ENCODE measurements at regions not wholly inside any gene's neighbourhood (a gene's known extent, or its start where the extent isn't known, plus 50 kb on each side); places are given as distances from the start of the nearest gene placed in this dataset.

DNA sequence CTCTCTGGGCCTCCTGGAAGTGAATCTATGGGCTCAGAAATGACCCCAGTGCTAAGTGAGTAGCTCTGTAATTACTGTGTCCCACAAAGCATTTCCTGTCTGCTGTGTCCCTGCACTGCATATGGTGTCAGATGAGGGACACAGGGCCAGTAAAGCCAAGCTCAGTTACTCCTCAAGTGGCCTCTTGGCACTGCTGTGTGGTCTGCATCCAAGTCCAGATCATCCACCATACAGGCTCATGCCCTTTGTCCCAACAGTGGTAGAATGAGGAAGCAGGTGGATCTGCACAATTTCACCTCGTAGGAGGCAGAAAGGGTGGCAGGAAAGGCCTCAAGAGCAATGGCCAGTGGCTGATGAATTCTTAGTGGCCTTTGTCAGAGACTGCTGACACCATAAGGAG is 146.8 kb downstream of the SOX9 start:
- H3K4me1 ChIP-seq (ENCODE audit: control insufficient read depth, insufficient read depth, low read length): no peaks in the 10 kb centered on the region
- no peaks in the 10 kb centered on the region for H3K27me3 ChIP-seq (ENCODE audit: control insufficient read depth, insufficient read depth, low read length)
- no peak overlapping the region for H3K4me3 ChIP-seq (ENCODE audit: low read length)
- H3K36me3 ChIP-seq (ENCODE audit: control insufficient read depth, insufficient read depth, low read length): no peaks in the 10 kb centered on the region
- no peaks in the 10 kb centered on the region for H3K9me3 ChIP-seq (ENCODE audit: control insufficient read depth, low read length)
- no peak overlapping the region for H3K9ac ChIP-seq (ENCODE audit: low read length)

GRCh38 chr17:72268431-72268830 is 147.6 kb downstream of the SOX9 start:
- H3K9ac ChIP-seq (ENCODE audit: low read length): no peak overlapping the region
- H3K36me3 ChIP-seq (ENCODE audit: control insufficient read depth, insufficient read depth, low read length): no peaks in the 10 kb centered on the region
- H3K4me1 ChIP-seq (ENCODE audit: control insufficient read depth, insufficient read depth, low read length): no peaks in the 10 kb centered on the region
- H3K4me3 ChIP-seq (ENCODE audit: low read length): no peak overlapping the region
- no peaks in the 10 kb centered on the region for H3K9me3 ChIP-seq (ENCODE audit: control insufficient read depth, low read length)
- no peaks in the 10 kb centered on the region for H3K27me3 ChIP-seq (ENCODE audit: control insufficient read depth, insufficient read depth, low read length)

DNA sequence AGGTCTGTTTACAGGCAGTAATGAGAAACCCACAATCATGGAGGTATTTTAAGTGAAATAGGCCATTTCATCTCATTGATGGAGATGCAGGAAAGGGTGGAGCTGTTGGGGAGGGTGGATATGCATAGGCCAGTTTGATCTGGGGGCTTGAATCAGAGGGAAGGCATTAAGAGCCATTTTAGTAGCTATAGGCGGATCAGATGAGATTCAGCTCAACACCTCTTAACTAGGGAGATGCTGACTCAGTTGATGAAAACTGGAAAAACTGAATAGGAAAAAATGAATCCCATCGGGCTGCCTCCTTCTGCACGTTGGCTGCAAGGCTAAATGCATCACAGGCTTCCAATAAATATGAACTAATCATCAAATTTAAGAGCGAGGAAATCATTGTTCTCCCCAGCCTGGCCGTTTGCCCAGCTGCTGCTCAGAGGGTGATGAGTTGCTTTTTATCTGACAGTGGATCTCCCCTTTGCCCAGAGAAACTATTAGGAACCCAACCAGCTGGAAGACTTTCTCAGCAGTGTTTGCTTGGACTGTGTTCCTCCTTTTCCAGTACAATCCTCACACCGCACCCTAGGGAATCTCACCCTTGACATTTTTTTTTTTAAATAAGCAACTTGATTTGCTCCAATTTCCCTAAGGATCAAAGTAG is 149.6 kb downstream of the SOX9 start:
- H3K36me3 ChIP-seq (ENCODE audit: control insufficient read depth, insufficient read depth, low read length): no peaks in the 10 kb centered on the region
- H3K27me3 ChIP-seq (ENCODE audit: control insufficient read depth, insufficient read depth, low read length): peaks cover 4% of the 10 kb centered on the region
- H3K9ac ChIP-seq (ENCODE audit: low read length): no peak overlapping the region
- no peaks in the 10 kb centered on the region for H3K4me1 ChIP-seq (ENCODE audit: control insufficient read depth, insufficient read depth, low read length)
- no peak overlapping the region for H3K4me3 ChIP-seq (ENCODE audit: low read length)
- H3K9me3 ChIP-seq (ENCODE audit: control insufficient read depth, low read length): no peaks in the 10 kb centered on the region

DNA sequence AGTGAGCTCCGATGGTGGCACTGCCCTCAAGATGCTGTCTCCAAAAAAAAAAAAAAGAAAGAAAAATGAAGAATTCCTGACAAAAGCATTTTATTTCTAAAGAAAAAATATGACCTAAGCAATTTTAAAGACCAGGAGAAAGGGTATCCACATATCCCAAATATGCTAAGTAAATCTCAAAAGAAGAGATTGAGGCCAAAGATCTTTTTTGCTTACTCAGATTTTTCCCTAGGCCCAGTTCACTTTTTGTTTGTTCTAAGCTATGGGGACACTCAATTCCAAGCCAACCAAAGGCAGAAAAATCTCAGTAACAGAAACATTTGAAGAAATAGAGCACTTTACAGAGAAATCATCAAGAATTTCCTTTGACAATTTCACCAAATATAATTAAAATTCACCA is 150.8 kb downstream of the SOX9 start:
- H3K9ac ChIP-seq (ENCODE audit: low read length): no peak overlapping the region
- no peak overlapping the region for H3K4me3 ChIP-seq (ENCODE audit: low read length)
- peaks cover 4% of the 10 kb centered on the region for H3K27me3 ChIP-seq (ENCODE audit: control insufficient read depth, insufficient read depth, low read length)
- no peaks in the 10 kb centered on the region for H3K36me3 ChIP-seq (ENCODE audit: control insufficient read depth, insufficient read depth, low read length)
- H3K4me1 ChIP-seq (ENCODE audit: control insufficient read depth, insufficient read depth, low read length): no peaks in the 10 kb centered on the region
- H3K9me3 ChIP-seq (ENCODE audit: control insufficient read depth, low read length): no peaks in the 10 kb centered on the region

DNA sequence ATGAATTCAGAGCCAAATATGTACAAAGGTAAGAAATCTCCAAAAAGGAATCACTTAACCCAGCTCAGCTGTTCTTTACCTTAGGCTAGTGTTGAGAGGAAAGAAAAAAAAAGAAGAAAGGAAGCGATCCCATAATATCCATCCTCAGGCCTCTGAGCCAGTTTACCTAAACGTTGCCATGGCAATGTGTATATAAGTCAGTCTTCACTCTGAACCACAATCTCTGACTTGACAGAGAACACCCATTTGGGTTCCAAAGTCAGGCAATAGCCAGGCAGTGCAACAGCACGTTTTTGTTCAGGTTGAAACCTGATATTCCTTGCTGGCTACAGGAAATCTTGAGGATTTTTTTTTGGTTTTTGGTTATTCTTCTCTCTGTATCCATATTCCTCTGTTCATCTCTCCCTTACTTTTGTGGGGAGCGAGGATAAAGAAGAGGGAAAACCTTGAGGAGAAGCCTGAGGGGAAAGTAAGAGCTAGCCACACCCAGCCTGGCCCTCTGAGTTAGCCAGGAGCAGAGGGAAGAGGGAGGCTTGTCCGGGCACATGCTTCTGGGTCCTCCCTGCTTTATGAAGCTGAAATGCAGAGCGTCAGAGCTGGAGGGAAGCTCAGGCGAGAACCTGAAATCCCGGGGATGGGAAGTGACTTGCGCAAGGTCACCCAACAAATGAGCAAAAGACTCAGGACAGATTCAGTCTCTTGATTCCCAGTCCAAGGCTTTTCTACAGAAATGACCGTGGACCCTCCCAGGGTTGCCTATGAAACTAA is 152.7 kb downstream of the SOX9 start:
- Histone ChIP-seq H3K9ac (ENCODE audit: low read length) (no peak overlapping the region), H3K4me1 (ENCODE audit: control insufficient read depth, insufficient read depth, low read length) (no peaks in the 10 kb centered on the region), H3K9me3 (ENCODE audit: control insufficient read depth, low read length) (no peaks in the 10 kb centered on the region), H3K36me3 (ENCODE audit: control insufficient read depth, insufficient read depth, low read length) (no peaks in the 10 kb centered on the region), H3K27me3 (ENCODE audit: control insufficient read depth, insufficient read depth, low read length) (peaks cover 4% of the 10 kb centered on the region), H3K4me3 (ENCODE audit: low read length) (no peak overlapping the region)

- H3K9ac ChIP-seq (ENCODE audit: low read length): no peak overlapping the region
- no peaks in the 10 kb centered on the region for H3K9me3 ChIP-seq (ENCODE audit: control insufficient read depth, low read length)
- H3K36me3 ChIP-seq (ENCODE audit: control insufficient read depth, insufficient read depth, low read length): no peaks in the 10 kb centered on the region
- H3K27me3 ChIP-seq (ENCODE audit: control insufficient read depth, insufficient read depth, low read length): peaks cover 4% of the 10 kb centered on the region
- H3K4me1 ChIP-seq (ENCODE audit: control insufficient read depth, insufficient read depth, low read length): no peaks in the 10 kb centered on the region
- no peak overlapping the region for H3K4me3 ChIP-seq (ENCODE audit: low read length)
Observed at GRCh38 chr17:72274614-72275013, 153.8 kb downstream of the SOX9 start.

DNA sequence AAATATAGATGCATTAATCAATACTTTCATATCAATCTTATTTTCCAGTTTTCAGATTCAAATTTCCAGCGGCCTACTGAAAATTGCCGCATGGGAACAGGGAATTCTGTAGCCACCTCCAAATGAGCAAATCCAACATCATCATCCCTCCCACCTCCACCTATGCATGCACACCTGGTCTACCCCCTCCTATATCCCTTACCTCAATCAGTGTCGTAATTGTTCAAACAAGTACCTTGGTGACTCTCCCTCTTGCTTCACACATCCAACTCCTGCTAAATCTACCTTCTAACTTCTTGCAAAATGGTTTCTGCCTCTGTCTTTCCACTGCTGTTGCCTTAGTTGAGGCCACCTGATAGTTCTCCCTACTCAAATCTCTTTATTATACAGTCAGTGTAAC is 160.1 kb downstream of the SOX9 start:
- Histone ChIP-seq H3K27me3 (ENCODE audit: control insufficient read depth, insufficient read depth, low read length) (no peaks in the 10 kb centered on the region), H3K9ac (ENCODE audit: low read length) (no peak overlapping the region), H3K4me1 (ENCODE audit: control insufficient read depth, insufficient read depth, low read length) (no peaks in the 10 kb centered on the region), H3K36me3 (ENCODE audit: control insufficient read depth, insufficient read depth, low read length) (no peaks in the 10 kb centered on the region), H3K9me3 (ENCODE audit: control insufficient read depth, low read length) (no peaks in the 10 kb centered on the region), H3K4me3 (ENCODE audit: low read length) (no peak overlapping the region)

DNA sequence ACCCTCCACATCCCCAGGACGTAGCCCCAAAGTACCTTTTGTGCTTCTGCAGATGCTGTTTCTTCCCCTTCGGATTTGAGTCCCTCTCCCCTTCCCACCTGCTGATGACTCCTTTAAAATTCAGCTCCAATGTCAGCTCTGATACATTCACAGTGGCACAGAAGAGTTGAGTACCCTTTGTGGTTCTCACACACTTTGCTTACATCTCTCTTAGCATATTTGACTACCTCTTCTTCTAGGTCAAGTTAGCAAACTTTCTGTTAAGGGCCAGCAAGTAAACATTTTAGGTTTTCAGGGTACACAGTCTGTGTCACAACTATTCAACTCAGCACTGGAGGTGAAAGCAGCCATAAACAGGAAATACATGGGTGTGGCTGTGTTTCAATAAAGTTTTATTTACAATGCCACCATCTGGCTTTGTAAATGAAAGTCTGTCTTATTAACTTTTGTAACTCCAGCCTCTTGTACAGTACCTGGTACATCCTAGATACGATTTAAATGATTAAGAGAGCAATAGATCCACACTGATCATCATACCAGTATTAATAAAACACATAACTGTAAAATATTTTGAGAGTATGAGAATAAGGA is 161.7 kb downstream of the SOX9 start:
- Histone ChIP-seq H3K4me3 (ENCODE audit: low read length) (no peak overlapping the region), H3K4me1 (ENCODE audit: control insufficient read depth, insufficient read depth, low read length) (no peaks in the 10 kb centered on the region), H3K36me3 (ENCODE audit: control insufficient read depth, insufficient read depth, low read length) (no peaks in the 10 kb centered on the region), H3K27me3 (ENCODE audit: control insufficient read depth, insufficient read depth, low read length) (no peaks in the 10 kb centered on the region), H3K9ac (ENCODE audit: low read length) (no peak overlapping the region), H3K9me3 (ENCODE audit: control insufficient read depth, low read length) (no peaks in the 10 kb centered on the region)

- Histone ChIP-seq H3K9me3 (ENCODE audit: control insufficient read depth, low read length) (no peaks in the 10 kb centered on the region), H3K36me3 (ENCODE audit: control insufficient read depth, insufficient read depth, low read length) (no peaks in the 10 kb centered on the region)
Observed at GRCh38 chr17:72284806-72285205, 164.0 kb downstream of the SOX9 start.

DNA sequence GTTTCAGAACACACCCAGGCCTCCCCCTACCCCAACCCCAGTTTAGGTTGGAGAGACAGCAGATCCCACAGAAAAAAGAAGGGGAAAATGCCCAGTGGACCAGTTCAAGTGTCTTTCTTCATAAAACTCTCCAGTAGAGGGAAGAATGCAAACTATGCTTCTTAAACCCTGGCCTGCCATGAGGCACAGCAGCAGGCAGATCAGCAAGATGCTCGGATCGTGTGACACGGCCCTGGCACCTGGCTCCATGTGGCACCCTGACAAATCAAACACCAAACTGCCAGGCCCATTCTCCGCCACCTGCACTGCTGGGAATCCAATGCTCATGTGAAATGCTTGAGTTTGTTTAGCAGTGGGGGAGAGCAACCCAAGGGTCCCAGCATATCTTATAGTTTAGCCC is 166.8 kb downstream of the SOX9 start:
- Histone ChIP-seq H3K9me3 (ENCODE audit: control insufficient read depth, low read length) (no peaks in the 10 kb centered on the region), H3K4me1 (ENCODE audit: control insufficient read depth, insufficient read depth, low read length) (no peaks in the 10 kb centered on the region), H3K4me3 (ENCODE audit: low read length) (no peak overlapping the region), H3K9ac (ENCODE audit: low read length) (no peak overlapping the region), H3K27me3 (ENCODE audit: control insufficient read depth, insufficient read depth, low read length) (no peaks in the 10 kb centered on the region), H3K36me3 (ENCODE audit: control insufficient read depth, insufficient read depth, low read length) (no peaks in the 10 kb centered on the region)

More at GRCh38 chr17:72284806-72285205, 164.0 kb downstream of the SOX9 start:
- no peaks in the 10 kb centered on the region for H3K4me1 ChIP-seq (ENCODE audit: control insufficient read depth, insufficient read depth, low read length)
- H3K27me3 ChIP-seq (ENCODE audit: control insufficient read depth, insufficient read depth, low read length): no peaks in the 10 kb centered on the region
- no peak overlapping the region for H3K9ac ChIP-seq (ENCODE audit: low read length)
- H3K4me3 ChIP-seq (ENCODE audit: low read length): no peak overlapping the region

- H3K27me3 ChIP-seq (ENCODE audit: control insufficient read depth, insufficient read depth, low read length): no peaks in the 10 kb centered on the region
- no peaks in the 10 kb centered on the region for H3K36me3 ChIP-seq (ENCODE audit: control insufficient read depth, insufficient read depth, low read length)
- no peak overlapping the region for H3K9ac ChIP-seq (ENCODE audit: low read length)
- H3K4me1 ChIP-seq (ENCODE audit: control insufficient read depth, insufficient read depth, low read length): peaks cover 9% of the 10 kb centered on the region
- no peak overlapping the region for H3K4me3 ChIP-seq (ENCODE audit: low read length)
- no peaks in the 10 kb centered on the region for H3K9me3 ChIP-seq (ENCODE audit: control insufficient read depth, low read length)
Observed at GRCh38 chr17:72294487-72294893, 173.7 kb downstream of the SOX9 start.

DNA sequence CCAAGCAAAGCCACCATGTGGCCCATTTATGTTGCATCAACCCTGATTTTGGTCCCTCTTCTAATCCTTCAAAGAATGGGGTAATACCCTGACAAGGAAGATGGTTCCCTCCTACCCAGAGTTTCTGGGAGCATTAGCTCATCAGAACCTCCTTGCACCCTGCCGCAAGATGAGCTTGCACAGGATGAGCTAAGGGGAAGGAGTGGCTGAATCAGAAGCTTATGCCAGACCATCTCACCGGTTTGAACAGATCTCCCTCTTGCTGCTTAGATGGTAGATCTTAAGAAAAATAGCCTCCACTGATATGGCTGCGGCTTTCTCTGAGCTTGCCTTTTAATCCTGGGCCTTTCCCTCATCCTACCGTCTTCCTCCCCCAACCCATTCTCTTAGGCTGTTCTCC is 175.1 kb downstream of the SOX9 start:
- H3K27me3 ChIP-seq (ENCODE audit: control insufficient read depth, insufficient read depth, low read length): no peaks in the 10 kb centered on the region
- no peak overlapping the region for H3K4me3 ChIP-seq (ENCODE audit: low read length)
- H3K9ac ChIP-seq (ENCODE audit: low read length): no peak overlapping the region
- H3K9me3 ChIP-seq (ENCODE audit: control insufficient read depth, low read length): no peaks in the 10 kb centered on the region
- peaks cover 9% of the 10 kb centered on the region for H3K4me1 ChIP-seq (ENCODE audit: control insufficient read depth, insufficient read depth, low read length)
- no peaks in the 10 kb centered on the region for H3K36me3 ChIP-seq (ENCODE audit: control insufficient read depth, insufficient read depth, low read length)
